IMR-90 (cell line): ENCODE measurements at regions not wholly inside any gene's neighbourhood (a gene's known extent, or its start where the extent isn't known, plus 50 kb on each side); places are given as distances from the start of the nearest gene placed in this dataset.

ENCODE experiments used
- ATAC-seq: fragments of 200-7000 bp; cut with Tn5 transposase; 2 replicates; pipeline ENCODE4 v1.9.1; 2020; ENCODE audit warnings: low read depth, mild to moderate bottlenecking, moderate library complexity
- BruUV-seq: library from RNA; stranded (reverse); fragments of 400-500 nt; replicated peaks from 2 replicates; lab custom pipeline; 2021; lab: Mats Ljungman, UMichigan
- CTCF ChIA-PET: fragments of 300-600 bp; formaldehyde crosslinking; extraction: SDS; loops from one replicate; lab custom pipeline; 2021; ENCODE audit warnings: antibody characterized with exemption; lab: Yijun Ruan, JAX
- POLR2A ChIA-PET: fragments of 300-600 bp; sonication (Branson Sonifier 250); formaldehyde crosslinking; loops from one replicate; lab custom pipeline; 2022; ENCODE audit warnings: antibody characterized with exemption; ENCODE audit not compliant: unreplicated experiment; lab: Charles Lee
- DNase-seq: peaks from one replicate; pipeline ENCODE4 v3.0.0; 2013
- H2AFZ ChIP-seq: replicated peaks from 2 replicates; pipeline ENCODE3; 2013; ENCODE audit warnings: low read length, mild to moderate bottlenecking; ENCODE audit not compliant: poor library complexity
- H2AK5ac ChIP-seq: 2 replicates; pipeline ENCODE4 v1.6.1; 2013; ENCODE audit warnings: low read depth, low read length, inconsistent platforms
- H2AK9ac ChIP-seq: replicated peaks from 2 replicates; pipeline ENCODE3; 2013; ENCODE audit warnings: mild to moderate bottlenecking, low read depth, low read length, moderate library complexity; ENCODE audit not compliant: poor library complexity
- H2BK120ac ChIP-seq: 2 replicates; pipeline ENCODE4 v1.6.1; 2013; ENCODE audit warnings: low read depth, low read length, inconsistent platforms
- H2BK15ac ChIP-seq: 3 replicates; pipeline ENCODE4 v1.6.1; 2013; ENCODE audit warnings: low read depth, low read length, inconsistent platforms
- H2BK20ac ChIP-seq: 2 replicates; pipeline ENCODE4 v1.6.1; 2013; ENCODE audit warnings: low read depth, mild to moderate bottlenecking, inconsistent platforms, low read length, moderate library complexity
- H2BK5ac ChIP-seq: 2 replicates; pipeline ENCODE4 v1.6.1; 2013; ENCODE audit warnings: mild to moderate bottlenecking, low read depth, low read length, inconsistent platforms; ENCODE audit not compliant: poor library complexity, severe bottlenecking
- H3K14ac ChIP-seq: replicated peaks from 2 replicates; pipeline ENCODE4 v1.6.1; 2013; ENCODE audit warnings: low read depth, low read length, inconsistent platforms
- H3K18ac ChIP-seq: 2 replicates; pipeline ENCODE4 v1.6.1; 2013; ENCODE audit warnings: low read depth, low read length, control low read depth
- H3K23ac ChIP-seq: 2 replicates; pipeline ENCODE4 v1.6.1; 2013; ENCODE audit warnings: low read depth, low read length, inconsistent platforms
- H3K27ac ChIP-seq: 2 replicates; pipeline ENCODE4 v1.5.1; 2013; ENCODE audit warnings: mild to moderate bottlenecking, control low read depth, low read length; ENCODE audit not compliant: insufficient read depth
- H3K27me3 ChIP-seq: 2 replicates; pipeline ENCODE4 v1.6.1; 2013; ENCODE audit warnings: low read length; ENCODE audit not compliant: control insufficient read depth, insufficient read depth
- H3K36me3 ChIP-seq: 2 replicates; pipeline ENCODE4 v1.6.1; 2013; ENCODE audit warnings: low read length, mixed read lengths; ENCODE audit not compliant: control insufficient read depth, insufficient read depth
- H3K4ac ChIP-seq: 2 replicates; pipeline ENCODE4 v1.6.1; 2013; ENCODE audit warnings: low read depth, low read length, inconsistent platforms
- H3K4me1 ChIP-seq: 2 replicates; pipeline ENCODE4 v1.6.1; 2013; ENCODE audit warnings: low read length, mixed read lengths; ENCODE audit not compliant: control insufficient read depth, insufficient read depth
- H3K4me2 ChIP-seq: 2 replicates; pipeline ENCODE4 v1.6.1; 2013; ENCODE audit warnings: low read depth, mild to moderate bottlenecking, control low read depth, low read length, moderate library complexity
- H3K4me3 ChIP-seq: 2 replicates; pipeline ENCODE4 v1.5.1; 2013; ENCODE audit warnings: low read depth, mild to moderate bottlenecking, control low read depth, low read length, moderate library complexity; ENCODE audit not compliant: insufficient read depth
- H3K56ac ChIP-seq: 2 replicates; pipeline ENCODE4 v1.6.1; 2013; ENCODE audit warnings: low read length, inconsistent platforms; ENCODE audit not compliant: insufficient read depth; ENCODE audit errors: extremely low read depth
- H3K79me1 ChIP-seq, 2 experiments: 2 replicates each; pipeline ENCODE4 v1.6.1; 2013; ENCODE audit warnings: low read length in 2 of 2, inconsistent platforms in 1 of 2, low read depth in 1 of 2
- H3K9ac ChIP-seq: 2 replicates; pipeline ENCODE4 v1.6.1; 2013; ENCODE audit warnings: low read depth, low read length, control low read depth
- H3K9me1 ChIP-seq: 2 replicates; pipeline ENCODE4 v1.6.1; 2013; ENCODE audit warnings: low read length, inconsistent platforms; ENCODE audit not compliant: insufficient read depth
- H3K9me3 ChIP-seq: 2 replicates; pipeline ENCODE4 v1.6.1; 2013; ENCODE audit warnings: low read length; ENCODE audit not compliant: control insufficient read depth, insufficient read depth
- H4K20me1 ChIP-seq: 2 replicates; pipeline ENCODE4 v1.6.1; 2013; ENCODE audit warnings: low read length, inconsistent platforms; ENCODE audit not compliant: insufficient read depth
- H4K5ac ChIP-seq: 2 replicates; pipeline ENCODE4 v1.6.1; 2013; ENCODE audit warnings: mild to moderate bottlenecking, low read depth, low read length, control low read depth
- H4K8ac ChIP-seq, 2 experiments: 2 replicates each; pipeline ENCODE4 v1.6.1; 2013; ENCODE audit warnings: low read depth in 2 of 2, low read length in 2 of 2, control low read depth in 1 of 2, inconsistent platforms in 1 of 2
- H4K91ac ChIP-seq: 2 replicates; pipeline ENCODE4 v1.6.1; 2013; ENCODE audit warnings: low read depth, low read length, inconsistent platforms; ENCODE audit not compliant: insufficient read depth
- BHLHE40 ChIP-seq: fragments of 150-350 bp; IDR thresholded peaks from 2 replicates; pipeline ENCODE4 v1.6.1; 2016; ENCODE audit warnings: mild to moderate bottlenecking, low read depth, low read length
- CEBPB ChIP-seq: IDR thresholded peaks from 2 replicates; pipeline ENCODE4 v1.6.1; 2012; ENCODE audit warnings: low read depth, low read length, improper control_type of control experiment
- CHD1 ChIP-seq: IDR thresholded peaks from 2 replicates; pipeline ENCODE4 v1.6.1; 2012; ENCODE audit warnings: low read depth, low read length, improper control_type of control experiment
- CTCF ChIP-seq: conservative IDR thresholded peaks from 2 replicates; pipeline ENCODE4 v1.5.1; 2012; ENCODE audit warnings: mild to moderate bottlenecking, low read depth, low read length, improper control_type of control experiment
- ELK1 ChIP-seq: fragments of 150-350 bp; IDR thresholded peaks from 2 replicates; pipeline ENCODE4 v1.6.1; 2016; ENCODE audit warnings: low read depth, mild to moderate bottlenecking, low read length, moderate library complexity, borderline replicate concordance
- FOS ChIP-seq: fragments of 150-350 bp; IDR thresholded peaks from 2 replicates; pipeline ENCODE4 v1.6.1; 2016; ENCODE audit warnings: low read depth, low read length
- MAFK ChIP-seq: IDR thresholded peaks from 2 replicates; pipeline ENCODE4 v1.6.1; 2012; ENCODE audit warnings: low read depth, low read length, improper control_type of control experiment
- MAZ ChIP-seq: IDR thresholded peaks from 2 replicates; pipeline ENCODE4 v1.6.1; 2012; ENCODE audit warnings: low read depth, mild to moderate bottlenecking, low read length, improper control_type of control experiment, moderate library complexity, borderline replicate concordance
- MXI1 ChIP-seq: IDR thresholded peaks from 2 replicates; pipeline ENCODE4 v1.6.1; 2012; ENCODE audit warnings: low read depth, mild to moderate bottlenecking, low read length, moderate library complexity, borderline replicate concordance
- NFE2L2 ChIP-seq: fragments of 150-350 bp; IDR thresholded peaks from 2 replicates; pipeline ENCODE4 v1.6.1; 2016; ENCODE audit warnings: low read depth, mild to moderate bottlenecking, low read length
- POLR2A ChIP-seq: IDR thresholded peaks from 2 replicates; pipeline ENCODE4 v1.6.1; 2012; ENCODE audit warnings: mild to moderate bottlenecking, low read depth, low read length
- RAD21 ChIP-seq: IDR thresholded peaks from 2 replicates; pipeline ENCODE4 v1.6.1; 2012; ENCODE audit warnings: low read length, improper control_type of control experiment
- RCOR1 ChIP-seq: IDR thresholded peaks from 2 replicates; pipeline ENCODE4 v1.6.1; 2012; ENCODE audit warnings: mild to moderate bottlenecking, low read length, improper control_type of control experiment; ENCODE audit not compliant: insufficient replicate concordance
- RFX5 ChIP-seq: IDR thresholded peaks from 2 replicates; pipeline ENCODE4 v1.8.0; 2012; ENCODE audit warnings: low read depth, mild to moderate bottlenecking, low read length, moderate library complexity
- SMC3 ChIP-seq: fragments of 150-350 bp; IDR thresholded peaks from 2 replicates; pipeline ENCODE4 v1.6.1; 2016; ENCODE audit warnings: low read depth, mild to moderate bottlenecking, antibody characterized with exemption, low read length, moderate library complexity
- WGBS, 2 experiments: methylation state at CpG; one replicate each; pipeline versions ENCODE4 v1.1.5 to v1.1.7; 2013; ENCODE audit warnings: missing lambda C conversion rate in 2 of 2; ENCODE audit not compliant: insufficient read length in 1 of 2; ENCODE audit errors: extremely low coverage in 2 of 2; 5-methylcytosine and 5-hydroxymethylcytosine counted together
- dilution Hi-C: fragments of 300-500 bp; cut with HindIII; formaldehyde crosslinking; loops from one replicate; pipeline ENCODE4 v1.14.3; 2018; ENCODE audit warnings: low sequenced_read_pairs; ENCODE audit not compliant: unreplicated experiment
- in situ Hi-C: fragments of 300-500 bp; cut with MboI; formaldehyde crosslinking; loops from 3 replicates; pipeline ENCODE4 v1.14.3; 2019; ENCODE audit warnings: low sequenced_read_pairs, inconsistent platforms, mixed read lengths
- intact Hi-C: fragments of 100-400 bp; cut with micrococcal nuclease; formaldehyde crosslinking; loops from 2 replicates; pipeline ENCODE4 v1.10.0; 2022
- TF ChIP-seq, protein P1 (sequence below): fragments of 150-350 bp; IDR thresholded peaks from 2 replicates; pipeline ENCODE4 v1.6.1; 2017; ENCODE audit warnings: mild to moderate bottlenecking, antibody characterized with exemption, low read length, low read depth

- no peak overlapping the region for H2AK5ac ChIP-seq
- H3K4me3 ChIP-seq: no peak overlapping the region
- ATAC-seq: no peak
- ChIA-PET POLR2A (no interaction called here), CTCF (no interaction called here)
- H3K79me1 ChIP-seq: no peaks in the 10 kb centered on the region
- no peak overlapping the region for H3K18ac ChIP-seq
- no peak overlapping the region for H2BK15ac ChIP-seq
- no peaks in the 10 kb centered on the region for H3K9me3 ChIP-seq
- H4K91ac ChIP-seq: no peak overlapping the region
- H3K36me3 ChIP-seq: no peaks in the 10 kb centered on the region
- dilution Hi-C loops (no loop called here), in situ Hi-C loops (no loop called here), intact Hi-C loops (no loop called here)
- H3K9me1 ChIP-seq: no peaks in the 10 kb centered on the region
- no peak overlapping the region for H3K56ac ChIP-seq
- H4K8ac ChIP-seq: no peak overlapping the region
- no peak overlapping the region for H3K4ac ChIP-seq
- no peak overlapping the region for H3K9ac ChIP-seq
- H3K23ac ChIP-seq: no peak overlapping the region
- TF ChIP-seq CTCF: no peak
- no peak for TF ChIP-seq POLR2A
- no peak for TF ChIP-seq MXI1
- TF ChIP-seq, protein P1, sequence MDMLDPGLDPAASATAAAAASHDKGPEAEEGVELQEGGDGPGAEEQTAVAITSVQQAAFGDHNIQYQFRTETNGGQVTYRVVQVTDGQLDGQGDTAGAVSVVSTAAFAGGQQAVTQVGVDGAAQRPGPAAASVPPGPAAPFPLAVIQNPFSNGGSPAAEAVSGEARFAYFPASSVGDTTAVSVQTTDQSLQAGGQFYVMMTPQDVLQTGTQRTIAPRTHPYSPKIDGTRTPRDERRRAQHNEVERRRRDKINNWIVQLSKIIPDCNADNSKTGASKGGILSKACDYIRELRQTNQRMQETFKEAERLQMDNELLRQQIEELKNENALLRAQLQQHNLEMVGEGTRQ: no peak
- no peak for TF ChIP-seq FOS
- no peak for TF ChIP-seq ELK1
- TF ChIP-seq RCOR1: no peak
- TF ChIP-seq BHLHE40: no peak
- TF ChIP-seq MAFK: no peak
- no peak for TF ChIP-seq CEBPB
- no peak for TF ChIP-seq SMC3
- no peak for TF ChIP-seq NFE2L2
- TF ChIP-seq RAD21: no peak
- TF ChIP-seq MAZ: no peak
- no peak for TF ChIP-seq CHD1
- TF ChIP-seq RFX5: no peak
- H3K4me2 ChIP-seq: no peak overlapping the region
- H3K27me3 ChIP-seq: no peaks in the 10 kb centered on the region
- no peak overlapping the region for H2BK120ac ChIP-seq
- H3K4me1 ChIP-seq: no peaks in the 10 kb centered on the region
- H2BK5ac ChIP-seq: no peak overlapping the region
- H2AK9ac ChIP-seq: no peak overlapping the region
- H3K14ac ChIP-seq: no peak overlapping the region
- WGBS, 2 experiments: no CpG with 5 or more reads among the region's 3 CpGs
- H3K27ac ChIP-seq: no peak overlapping the region
- BruUV-seq: no TSS peak
- H4K5ac ChIP-seq: no peak overlapping the region
- no peak for DNase-seq
- no peak overlapping the region for H2AFZ ChIP-seq
- H2BK20ac ChIP-seq: no peak overlapping the region
- no peaks in the 10 kb centered on the region for H4K20me1 ChIP-seq
Measured at GRCh38 chr2:36137612-36138011, 218.0 kb upstream of the CRIM1 start.
